ENCODE measurements at regions not wholly inside any gene's neighbourhood (a gene's known extent, or its start where the extent isn't known, plus 50 kb on each side); places are given as distances from the start of the nearest gene placed in this dataset.

GRCh38 chr14:100657780-100658179 lies 68.9 kb upstream of the DLK1 start:
- in situ Hi-C loops (cut with HindIII; ENCODE audit: low sequenced_read_pairs) = loop anchor here (25.0 kb wide), 1 partner anchor 980 kb away; no protein-coding TSS in a partner anchor

- in situ Hi-C loops (cut with HindIII; ENCODE audit: low sequenced_read_pairs) = loop anchor here (25.0 kb wide), 1 partner anchor 979 kb away; no protein-coding TSS in a partner anchor
These were observed 68.4 kb upstream of the DLK1 start for GRCh38 chr14:100658181-100658886.

- in situ Hi-C loops (cut with HindIII; ENCODE audit: low sequenced_read_pairs) = loop anchor here (25.0 kb wide), 1 partner anchor 978 kb away; no protein-coding TSS in a partner anchor
These were observed 67.2 kb upstream of the DLK1 start for GRCh38 chr14:100659345-100660001.

- in situ Hi-C loops (cut with HindIII; ENCODE audit: low sequenced_read_pairs) = loop anchor here (25.0 kb wide), 1 partner anchor 977 kb away; no protein-coding TSS in a partner anchor
These were observed 66.2 kb upstream of the DLK1 start for GRCh38 chr14:100660498-100660881.

DNA sequence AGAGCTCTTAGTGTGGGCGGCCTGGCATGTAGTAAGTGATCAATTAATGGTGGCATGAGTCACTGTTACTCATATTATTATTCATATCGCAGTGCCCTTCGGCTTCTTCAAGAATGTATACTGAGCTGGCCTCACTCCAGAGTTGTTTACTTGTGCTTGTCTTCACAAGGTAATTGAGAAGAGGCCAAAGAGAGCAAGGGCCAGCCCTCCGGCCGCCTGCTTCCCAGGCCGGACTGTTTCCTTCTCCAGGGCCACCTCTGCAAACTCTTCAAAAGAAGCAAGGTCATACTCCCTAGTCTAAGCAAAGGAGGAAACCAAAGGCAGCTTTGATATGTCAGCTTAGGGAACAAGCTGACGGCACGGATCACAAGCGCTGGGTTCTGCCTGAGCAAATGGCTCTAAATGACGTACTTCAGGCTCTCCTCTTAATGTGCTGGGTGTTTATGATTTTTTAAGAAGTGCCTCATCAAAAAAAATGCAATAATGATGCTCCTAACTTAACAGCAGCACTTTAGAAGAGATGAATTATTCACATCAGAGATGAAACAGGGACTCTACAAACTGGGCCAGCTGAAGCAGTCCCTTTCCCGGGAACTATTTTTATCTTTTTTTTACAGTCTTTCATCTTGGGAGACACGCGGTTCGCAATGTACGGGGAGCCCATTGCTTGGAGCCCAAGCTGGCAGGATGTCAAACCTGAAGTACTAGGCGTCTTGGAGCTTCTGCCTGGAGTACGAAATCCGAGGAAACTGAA lies 65.6 kb upstream of the DLK1 start:
- in situ Hi-C loops (cut with HindIII; ENCODE audit: low sequenced_read_pairs) = loop anchor here (25.0 kb wide), 1 partner anchor 976 kb away; no protein-coding TSS in a partner anchor

GRCh38 chr14:100662879-100663760 lies 63.6 kb upstream of the DLK1 start:
- in situ Hi-C loops (cut with HindIII; ENCODE audit: low sequenced_read_pairs) = loop anchor here (25.0 kb wide), 1 partner anchor 974 kb away; no protein-coding TSS in a partner anchor

- in situ Hi-C loops (cut with HindIII; ENCODE audit: low sequenced_read_pairs) = loop anchor here (25.0 kb wide), 1 partner anchor 974 kb away; no protein-coding TSS in a partner anchor
These were observed 63.0 kb upstream of the DLK1 start for GRCh38 chr14:100663761-100664052.

- in situ Hi-C loops (cut with HindIII; ENCODE audit: low sequenced_read_pairs) = loop anchor here (25.0 kb wide), 1 partner anchor 973 kb away; no protein-coding TSS in a partner anchor
These were observed 62.5 kb upstream of the DLK1 start for GRCh38 chr14:100664231-100664630.

- in situ Hi-C loops (cut with HindIII; ENCODE audit: low sequenced_read_pairs) = loop anchor here (25.0 kb wide), 1 partner anchor 972 kb away; no protein-coding TSS in a partner anchor
These were observed 61.7 kb upstream of the DLK1 start for GRCh38 chr14:100664841-100665510.

- in situ Hi-C loops (cut with HindIII; ENCODE audit: low sequenced_read_pairs) = loop anchor here (25.0 kb wide), 1 partner anchor 972 kb away; no protein-coding TSS in a partner anchor
These were observed 61.1 kb upstream of the DLK1 start for GRCh38 chr14:100665511-100666032.

DNA sequence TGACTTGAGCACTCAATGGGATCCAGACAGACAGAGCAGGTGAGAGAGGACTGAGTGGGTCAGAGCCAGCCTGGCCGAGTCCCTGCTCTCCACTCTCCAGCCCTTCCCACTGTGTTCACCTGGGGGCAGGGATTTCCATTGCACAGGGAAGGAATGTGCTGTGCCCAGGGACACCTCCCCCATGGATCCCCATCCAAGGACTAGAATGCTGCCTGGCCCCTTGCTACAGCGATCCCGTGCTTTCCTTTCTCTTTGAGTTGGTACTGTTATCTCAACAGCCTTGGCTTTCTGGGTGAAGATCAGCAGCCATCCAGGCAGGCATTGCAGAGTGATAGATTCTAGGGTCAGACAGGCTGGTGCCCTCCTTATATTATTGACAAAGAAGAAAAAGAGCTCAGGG lies 60.3 kb upstream of the DLK1 start:
- in situ Hi-C loops (cut with HindIII; ENCODE audit: low sequenced_read_pairs) = loop anchor here (25.0 kb wide), 1 partner anchor 971 kb away; no protein-coding TSS in a partner anchor

GRCh38 chr14:100666851-100667250 lies 59.8 kb upstream of the DLK1 start:
- in situ Hi-C loops (cut with HindIII; ENCODE audit: low sequenced_read_pairs) = loop anchor here (25.0 kb wide), 1 partner anchor 970 kb away; no protein-coding TSS in a partner anchor

- in situ Hi-C loops (cut with HindIII; ENCODE audit: low sequenced_read_pairs) = loop anchor here (25.0 kb wide), 1 partner anchor 970 kb away; no protein-coding TSS in a partner anchor
These were observed 59.0 kb upstream of the DLK1 start for GRCh38 chr14:100667656-100668055.

DNA sequence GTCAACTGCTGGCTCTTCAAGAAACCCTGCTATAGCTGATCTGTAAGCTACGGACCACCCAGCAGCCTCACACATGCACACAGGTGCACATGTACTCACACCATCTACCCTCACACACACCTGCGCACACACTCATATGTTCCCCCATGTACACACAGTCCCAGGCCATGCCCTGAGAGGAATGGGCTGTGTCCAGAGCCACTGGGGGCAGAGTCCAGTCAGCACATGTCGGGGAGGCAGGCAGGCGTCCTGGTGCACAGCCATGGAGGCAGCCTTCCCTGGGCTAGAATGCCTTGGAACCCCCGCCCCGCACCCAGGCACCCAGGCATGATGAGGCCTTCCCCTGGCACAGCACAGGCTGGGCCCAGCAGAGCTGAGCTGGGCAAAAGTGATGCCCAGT lies 58.3 kb upstream of the DLK1 start:
- in situ Hi-C loops (cut with HindIII; ENCODE audit: low sequenced_read_pairs) = loop anchor here (25.0 kb wide), 1 partner anchor 969 kb away; no protein-coding TSS in a partner anchor

DNA sequence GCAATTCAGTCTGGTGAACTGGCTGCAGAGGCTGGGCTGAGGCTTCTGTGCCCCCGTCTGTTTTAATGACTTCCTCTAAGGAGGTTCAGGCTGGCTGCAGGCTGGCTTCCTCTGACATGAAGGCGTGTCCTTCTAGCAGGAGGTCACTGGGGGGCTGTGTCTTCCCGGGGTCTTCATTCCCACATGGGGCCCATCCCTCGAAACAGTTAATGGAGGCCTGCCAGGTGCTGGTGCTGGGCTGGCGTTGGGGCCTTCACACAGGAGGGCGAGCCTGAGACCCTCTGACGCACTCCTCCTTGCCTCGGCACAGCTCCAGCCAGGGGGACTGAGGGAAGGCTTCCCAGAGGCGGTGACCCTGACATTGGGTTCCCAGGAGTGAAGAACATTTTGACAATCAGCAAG lies 57.7 kb upstream of the DLK1 start:
- in situ Hi-C loops (cut with HindIII; ENCODE audit: low sequenced_read_pairs) = loop anchor here (25.0 kb wide), 1 partner anchor 968 kb away; no protein-coding TSS in a partner anchor

DNA sequence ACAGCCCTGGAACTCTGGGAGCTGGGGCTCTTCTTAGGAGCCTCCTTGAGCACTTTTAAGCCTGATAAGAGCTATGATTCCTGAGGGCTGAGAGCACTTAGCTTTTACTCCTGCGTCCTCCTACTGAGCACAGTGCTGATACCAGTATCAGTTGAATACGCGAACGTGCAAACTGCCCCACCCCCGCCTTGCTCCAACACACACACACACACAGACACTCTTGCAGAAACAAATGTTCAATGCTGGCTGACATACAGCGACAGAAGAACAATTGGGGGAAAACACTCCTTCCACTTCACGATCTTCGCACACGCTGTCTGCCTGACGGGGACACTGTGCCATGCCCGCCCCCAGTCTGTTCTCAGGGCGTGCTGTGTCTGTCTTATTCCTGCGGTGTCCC lies 57.2 kb upstream of the DLK1 start:
- in situ Hi-C loops (cut with HindIII; ENCODE audit: low sequenced_read_pairs) = loop anchor here (25.0 kb wide), 1 partner anchor 968 kb away; no protein-coding TSS in a partner anchor

GRCh38 chr14:100670017-100670752 lies 56.5 kb upstream of the DLK1 start:
- in situ Hi-C loops (cut with HindIII; ENCODE audit: low sequenced_read_pairs) = loop anchor here (25.0 kb wide), 1 partner anchor 967 kb away; no protein-coding TSS in a partner anchor

- in situ Hi-C loops (cut with HindIII; ENCODE audit: low sequenced_read_pairs) = loop anchor here (25.0 kb wide), 1 partner anchor 967 kb away; no protein-coding TSS in a partner anchor
These were observed 56.0 kb upstream of the DLK1 start for GRCh38 chr14:100670753-100671049.

All from DLD1 (cell line).